Naive thymus-derived CD4-positive, alpha-beta T cell (primary cell): ENCODE measurements at regions not wholly inside any gene's neighbourhood (a gene's known extent, or its start where the extent isn't known, plus 50 kb on each side); places are given as distances from the start of the nearest gene placed in this dataset.

Experiments
- ATAC-seq: fragments of 150-1000 bp; cut with Tn5 transposase; 2 replicates; pipeline ENCODE4 v1.10.0; 2021; ENCODE audit warnings: mild to moderate bottlenecking, moderate library complexity
- CTCF ChIA-PET: fragments of 350-600 bp; sonication (Branson Sonifier 250); formaldehyde crosslinking; loops from one replicate; lab custom pipeline; 2021; ENCODE audit warnings: antibody characterized with exemption; lab: Charles Lee
- POLR2A ChIA-PET: fragments of 350-600 bp; sonication (Branson Sonifier 250); formaldehyde crosslinking; loops from one replicate; lab custom pipeline; 2021; ENCODE audit warnings: antibody characterized with exemption, inconsistent platforms; lab: Charles Lee
- DNase-seq, 9 donors: peaks; one replicate each; pipeline versions ENCODE4 v3.0.0 to v3.0.0-alpha.2; 2020 to 2022; ENCODE audit warnings: mixed read lengths in 1 of 9
- H3K27ac ChIP-seq: one replicate; pipeline ENCODE4 v1.7.0; 2013; ENCODE audit warnings: mild to moderate bottlenecking, low read depth, low read length, moderate library complexity
- H3K27me3 ChIP-seq, 2 donors: one replicate each; pipeline ENCODE4 v1.7.0; 2013; ENCODE audit warnings: low read length in 2 of 2, mild to moderate bottlenecking in 2 of 2, moderate library complexity in 2 of 2; ENCODE audit not compliant: control insufficient read depth in 2 of 2, insufficient read depth in 2 of 2
- H3K36me3 ChIP-seq, 3 experiments: 1 replicate in 2 of 3; 2 replicates in 1 of 3; pipeline ENCODE4 v1.7.0; 2013; ENCODE audit warnings: low read length in 3 of 3, mild to moderate bottlenecking in 3 of 3, moderate library complexity in 1 of 3; ENCODE audit not compliant: insufficient read depth in 3 of 3, control insufficient read depth in 2 of 3
- H3K4me1 ChIP-seq, 2 donors: one replicate each; pipeline ENCODE4 v1.7.0; 2013; ENCODE audit warnings: low read length in 2 of 2, mild to moderate bottlenecking in 2 of 2, moderate library complexity in 1 of 2; ENCODE audit not compliant: control insufficient read depth in 2 of 2, insufficient read depth in 2 of 2
- H3K4me3 ChIP-seq: 2 replicates; pipeline ENCODE4 v1.7.0; 2013; ENCODE audit warnings: mild to moderate bottlenecking, low read length
- H3K9me3 ChIP-seq, 3 experiments: 1 replicate in 2 of 3; 2 replicates in 1 of 3; pipeline ENCODE4 v1.7.0; 2013; ENCODE audit warnings: low read length in 3 of 3; ENCODE audit not compliant: control insufficient read depth in 2 of 3
- H3K27ac Mint-ChIP-seq, 9 donors: one replicate each; pipeline ENCODE4 v1.8.0; 2020 to 2022; ENCODE audit warnings: mixed read lengths in 9 of 9, mild to moderate bottlenecking in 8 of 9, moderate library complexity in 5 of 9, inconsistent platforms in 2 of 9
- H3K27me3 Mint-ChIP-seq, 5 donors: one replicate each; pipeline ENCODE4 v1.8.0; 2021 to 2022; ENCODE audit warnings: mixed read lengths in 5 of 5, mild to moderate bottlenecking in 1 of 5
- H3K36me3 Mint-ChIP-seq, 5 donors: one replicate each; pipeline ENCODE4 v1.8.0; 2020 to 2022; ENCODE audit warnings: mixed read lengths in 5 of 5, mild to moderate bottlenecking in 3 of 5, inconsistent platforms in 1 of 5
- H3K4me1 Mint-ChIP-seq, 7 donors: one replicate each; pipeline ENCODE4 v1.8.0; 2020 to 2022; ENCODE audit warnings: mixed read lengths in 7 of 7, mild to moderate bottlenecking in 3 of 7, inconsistent platforms in 1 of 7
- H3K4me3 Mint-ChIP-seq, 10 donors: one replicate each; pipeline ENCODE4 v1.8.0; 2020 to 2022; ENCODE audit warnings: mild to moderate bottlenecking in 10 of 10, mixed read lengths in 10 of 10, moderate library complexity in 6 of 10, inconsistent platforms in 2 of 10
- H3K9me3 Mint-ChIP-seq, 11 donors: one replicate each; pipeline ENCODE4 v1.8.0; 2020 to 2022; ENCODE audit warnings: mixed read lengths in 11 of 11, mild to moderate bottlenecking in 4 of 11, inconsistent platforms in 1 of 11, moderate library complexity in 1 of 11
- intact Hi-C, 2 donors: fragments of 100-400 bp; cut with micrococcal nuclease; formaldehyde crosslinking; loops; one replicate each; pipeline ENCODE4 v1.15.1; 2023

GRCh38 chr14:101027291-101027690 is 123.8 kb upstream of the RTL1 start:
- Mint-ChIP-seq H3K27ac (no peak overlapping the region), H3K9me3 (peaks cover 0 to 2% (median 0%) of the 10 kb centered on the region in 11 donors), H3K36me3 (no peaks in the 10 kb centered on the region), H3K4me3 (no peak overlapping the region), H3K27me3 (peaks cover 0 to 16% (median 5%) of the 10 kb centered on the region in 5 donors), H3K4me1 (peaks cover 0 to 2% (median 0%) of the 10 kb centered on the region in 7 donors)
- H3K4me3 ChIP-seq = no peak overlapping the region
- no peaks in the 10 kb centered on the region for H3K36me3 ChIP-seq
- intact Hi-C loops = no loop called here
- H3K9me3 ChIP-seq = no peaks in the 10 kb centered on the region
- no peaks in the 10 kb centered on the region for H3K27me3 ChIP-seq
- CTCF ChIA-PET = no interaction called here
- H3K4me1 ChIP-seq = no peaks in the 10 kb centered on the region
- DNase-seq (no peak), ATAC-seq (no peak)
- POLR2A ChIA-PET = no interaction called here
- no peak overlapping the region for H3K27ac ChIP-seq

GRCh38 chr14:101027966-101028365 is 124.4 kb upstream of the RTL1 start:
- H3K9me3 Mint-ChIP-seq = peaks cover 0 to 2% (median 0%) of the 10 kb centered on the region in 11 donors
- intact Hi-C loops = no loop called here
- POLR2A ChIA-PET = no interaction called here

GRCh38 chr14:101028971-101029667 is 125.6 kb upstream of the RTL1 start:
- Histone ChIP-seq H3K9me3 (no peaks in the 10 kb centered on the region), H3K36me3 (no peaks in the 10 kb centered on the region), H3K4me1 (no peaks in the 10 kb centered on the region), H3K27ac (no peak overlapping the region), H3K4me3 (no peak overlapping the region), H3K27me3 (no peaks in the 10 kb centered on the region)
- ChIA-PET POLR2A (no interaction called here), CTCF (no interaction called here)
- ATAC-seq (no peak), DNase-seq (no peak)
- intact Hi-C loops = no loop called here
- peaks cover 0 to 2% (median 0%) of the 10 kb centered on the region in 7 donors for H3K4me1 Mint-ChIP-seq
- H3K27me3 Mint-ChIP-seq = peaks cover 0 to 11% (median 3%) of the 10 kb centered on the region in 5 donors
- H3K4me3 Mint-ChIP-seq = no peak overlapping the region
- no peak overlapping the region for H3K27ac Mint-ChIP-seq
- no peaks in the 10 kb centered on the region for H3K36me3 Mint-ChIP-seq
- peaks cover 0 to 2% (median 0%) of the 10 kb centered on the region in 11 donors for H3K9me3 Mint-ChIP-seq

More at GRCh38 chr14:101027966-101028365, 124.4 kb upstream of the RTL1 start:
- H3K4me3 ChIP-seq = no peak overlapping the region
- no peak overlapping the region for H3K27ac Mint-ChIP-seq
- no peaks in the 10 kb centered on the region for H3K4me1 ChIP-seq
- no peaks in the 10 kb centered on the region for H3K9me3 ChIP-seq
- peaks cover 0 to 2% (median 0%) of the 10 kb centered on the region in 7 donors for H3K4me1 Mint-ChIP-seq
- no peaks in the 10 kb centered on the region for H3K27me3 ChIP-seq
- H3K36me3 ChIP-seq = no peaks in the 10 kb centered on the region
- peaks cover 0 to 15% (median 3%) of the 10 kb centered on the region in 5 donors for H3K27me3 Mint-ChIP-seq
- no peak overlapping the region for H3K27ac ChIP-seq
- no peak for ATAC-seq
- no peaks in the 10 kb centered on the region for H3K36me3 Mint-ChIP-seq
- H3K4me3 Mint-ChIP-seq = no peak overlapping the region
- no peak for DNase-seq
- CTCF ChIA-PET = no interaction called here

- Mint-ChIP-seq H3K36me3 (no peaks in the 10 kb centered on the region), H3K4me1 (peaks cover 0 to 2% (median 0%) of the 10 kb centered on the region in 7 donors), H3K27me3 (peaks cover 0 to 6% (median 2%) of the 10 kb centered on the region in 5 donors), H3K9me3 (peaks cover 0 to 2% (median 0%) of the 10 kb centered on the region in 11 donors), H3K4me3 (no peak overlapping the region), H3K27ac (peak overlapping the region in 1 of 9 donors; percentile 34)
- DNase-seq = no peak
- Histone ChIP-seq H3K4me1 (no peaks in the 10 kb centered on the region), H3K36me3 (no peaks in the 10 kb centered on the region), H3K4me3 (no peak overlapping the region), H3K27me3 (no peaks in the 10 kb centered on the region), H3K27ac (no peak overlapping the region), H3K9me3 (no peaks in the 10 kb centered on the region)
- POLR2A ChIA-PET = no interaction called here
- ATAC-seq = no peak
- CTCF ChIA-PET = no interaction called here
- intact Hi-C loops = no loop called here
Measured at GRCh38 chr14:101029668-101030290, 126.3 kb upstream of the RTL1 start.

GRCh38 chr14:101030586-101030985 is 127.1 kb upstream of the RTL1 start:
- Mint-ChIP-seq H3K4me1 (peaks cover 0 to 2% (median 0%) of the 10 kb centered on the region in 7 donors), H3K36me3 (no peaks in the 10 kb centered on the region), H3K9me3 (peaks cover 0 to 2% (median 0%) of the 10 kb centered on the region in 11 donors), H3K27me3 (peaks cover 0 to 3% (median 0%) of the 10 kb centered on the region in 5 donors), H3K27ac (no peak overlapping the region), H3K4me3 (no peak overlapping the region)
- ChIA-PET CTCF (no interaction called here), POLR2A (no interaction called here)
- Histone ChIP-seq H3K4me3 (no peak overlapping the region), H3K27me3 (no peaks in the 10 kb centered on the region), H3K36me3 (no peaks in the 10 kb centered on the region), H3K9me3 (no peaks in the 10 kb centered on the region), H3K27ac (no peak overlapping the region), H3K4me1 (no peaks in the 10 kb centered on the region)
- DNase-seq (no peak), ATAC-seq (no peak)
- intact Hi-C loops = no loop called here

- peaks cover 0 to 2% (median 0%) of the 10 kb centered on the region in 11 donors for H3K9me3 Mint-ChIP-seq
- H3K4me1 Mint-ChIP-seq = peaks cover 0 to 2% (median 0%) of the 10 kb centered on the region in 7 donors
- H3K4me3 ChIP-seq = no peak overlapping the region
- H3K4me3 Mint-ChIP-seq = no peak overlapping the region
- DNase-seq = no peak
- H3K9me3 ChIP-seq = no peaks in the 10 kb centered on the region
- intact Hi-C loops = no loop called here
- H3K27ac ChIP-seq = no peak overlapping the region
- H3K36me3 Mint-ChIP-seq = no peaks in the 10 kb centered on the region
- H3K27me3 ChIP-seq = no peaks in the 10 kb centered on the region
- ChIA-PET CTCF (no interaction called here), POLR2A (no interaction called here)
- H3K27me3 Mint-ChIP-seq = peaks cover 0 to 6% (median 3%) of the 10 kb centered on the region in 5 donors
- H3K27ac Mint-ChIP-seq = no peak overlapping the region
- no peaks in the 10 kb centered on the region for H3K36me3 ChIP-seq
- no peak for ATAC-seq
- no peaks in the 10 kb centered on the region for H3K4me1 ChIP-seq
Measured at GRCh38 chr14:101031186-101031585, 127.7 kb upstream of the RTL1 start.
